Fibroblast of the aortic adventitia (primary cell): ENCODE measurements at regions not wholly inside any gene's neighbourhood (a gene's known extent, or its start where the extent isn't known, plus 50 kb on each side); places are given as distances from the start of the nearest gene placed in this dataset.

ENCODE experiments used
- DNase-seq: peaks from one replicate; pipeline ENCODE4 v3.0.0-alpha.2; 2010; ENCODE audit warnings: low read depth
- H3K4me3 ChIP-seq: 2 replicates; pipeline ENCODE4 v1.5.1; 2011; ENCODE audit warnings: low read depth, mild to moderate bottlenecking, control low read depth, low read length, moderate library complexity
- CTCF ChIP-seq: IDR thresholded peaks from 2 replicates; pipeline ENCODE4 v1.5.1; 2011; ENCODE audit warnings: mild to moderate bottlenecking, low read length, control low read depth, inconsistent platforms; ENCODE audit not compliant: insufficient read depth

- no peak for TF ChIP-seq CTCF
- no peak overlapping the region for H3K4me3 ChIP-seq
- no peak for DNase-seq
These were observed 474.7 kb upstream of the SEMA3A start for GRCh38 chr7:84669177-84669732.

GRCh38 chr7:84668116-84668515 is 473.5 kb upstream of the SEMA3A start:
- TF ChIP-seq CTCF: no peak
- H3K4me3 ChIP-seq: no peak overlapping the region
- no peak for DNase-seq

GRCh38 chr7:84666651-84667050 is 472.1 kb upstream of the SEMA3A start:
- no peak for DNase-seq
- no peak for TF ChIP-seq CTCF
- H3K4me3 ChIP-seq: no peak overlapping the region

GRCh38 chr7:84665339-84665738 is 470.8 kb upstream of the SEMA3A start:
- H3K4me3 ChIP-seq: no peak overlapping the region
- DNase-seq: no peak
- no peak for TF ChIP-seq CTCF

GRCh38 chr7:84664626-84665025 is 470.0 kb upstream of the SEMA3A start:
- no peak overlapping the region for H3K4me3 ChIP-seq
- no peak for DNase-seq
- no peak for TF ChIP-seq CTCF

GRCh38 chr7:84663224-84663623 is 468.6 kb upstream of the SEMA3A start:
- peak; percentile 21 for DNase-seq
- H3K4me3 ChIP-seq: no peak overlapping the region
- TF ChIP-seq CTCF: no peak

GRCh38 chr7:84658286-84658685 is 463.7 kb upstream of the SEMA3A start:
- DNase-seq: no peak
- no peak for TF ChIP-seq CTCF
- no peak overlapping the region for H3K4me3 ChIP-seq
